GM12875 (cell line): ENCODE measurements at regions not wholly inside any gene's neighbourhood (a gene's known extent, or its start where the extent isn't known, plus 50 kb on each side); places are given as distances from the start of the nearest gene placed in this dataset.
A peak's percentile ranks its signal among the peaks of the same experiment; 100 is the strongest.
"Not testable (repeated sequence)": the region's sequence is repeated elsewhere in the genome, so short reads cannot be mapped to it uniquely, and the experiment has no call there.

Source experiments
- H3K4me3 ChIP-seq: one replicate; pipeline ENCODE4 v1.5.1; 2011; ENCODE audit warnings: low read depth, low read length, control low read depth
- CTCF ChIP-seq: IDR thresholded peaks from 2 replicates; pipeline ENCODE4 v1.5.1; 2011; ENCODE audit warnings: low read depth, mild to moderate bottlenecking, control low read depth, inconsistent platforms, low read length, moderate library complexity, borderline replicate concordance; ENCODE audit not compliant: insufficient read depth

DNA sequence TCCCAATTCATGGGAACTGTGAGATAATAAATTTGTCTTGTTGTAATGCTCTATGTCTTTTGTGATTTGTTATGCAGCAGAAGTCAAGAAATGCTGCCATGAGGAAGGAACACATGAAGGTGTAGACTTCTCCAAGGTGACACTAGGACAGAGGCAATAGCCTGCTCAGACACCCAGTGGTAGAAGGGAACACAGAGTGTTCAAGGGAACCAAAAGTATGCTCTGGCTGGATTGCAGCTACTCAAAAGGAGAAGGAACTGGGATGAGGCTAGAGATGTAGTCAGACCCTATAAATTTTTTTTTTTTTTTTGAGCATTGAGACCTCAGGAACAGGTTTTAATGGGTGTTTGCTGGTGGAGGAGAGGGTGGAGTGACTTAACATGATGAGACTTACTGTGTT, 232.5 kb downstream of the PARP8 start:
- no peak for TF ChIP-seq CTCF
- no peak overlapping the region for H3K4me3 ChIP-seq

GRCh38 chr5:50900952-50901510, 234.6 kb downstream of the PARP8 start:
- TF ChIP-seq CTCF = no peak
- H3K4me3 ChIP-seq = no peak overlapping the region

DNA sequence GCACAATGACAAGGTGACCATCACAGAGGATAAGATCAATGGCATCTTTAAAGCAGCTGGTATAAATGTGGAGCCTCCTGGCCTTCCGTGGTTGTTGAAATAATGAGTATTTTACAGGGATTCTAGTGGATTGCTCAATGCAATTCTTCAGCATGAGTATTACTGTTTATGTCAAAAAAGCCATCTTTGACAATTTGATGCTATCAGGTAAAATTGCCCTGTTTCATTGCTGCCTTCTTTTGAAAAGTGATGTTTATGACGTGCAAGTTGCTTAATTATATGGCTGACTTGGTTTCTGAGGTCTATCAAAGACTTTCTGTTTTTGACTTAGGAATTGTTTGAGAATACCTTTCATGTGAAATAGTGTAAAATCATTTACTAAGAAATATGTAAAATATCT, 237.2 kb downstream of the PARP8 start:
- no peak for TF ChIP-seq CTCF

GRCh38 chr5:50905996-50906570, 239.6 kb downstream of the PARP8 start:
- no peak for TF ChIP-seq CTCF
- no peak overlapping the region for H3K4me3 ChIP-seq

More for the DNA sequence above, 237.2 kb downstream of the PARP8 start:
- no peak overlapping the region for H3K4me3 ChIP-seq

GRCh38 chr5:50920160-50920559, 253.7 kb downstream of the PARP8 start:
- not testable (repeated sequence) for H3K4me3 ChIP-seq

GRCh38 chr5:50921366-50922133, 255.1 kb downstream of the PARP8 start:
- no peak overlapping the region for H3K4me3 ChIP-seq
- no peak for TF ChIP-seq CTCF

DNA sequence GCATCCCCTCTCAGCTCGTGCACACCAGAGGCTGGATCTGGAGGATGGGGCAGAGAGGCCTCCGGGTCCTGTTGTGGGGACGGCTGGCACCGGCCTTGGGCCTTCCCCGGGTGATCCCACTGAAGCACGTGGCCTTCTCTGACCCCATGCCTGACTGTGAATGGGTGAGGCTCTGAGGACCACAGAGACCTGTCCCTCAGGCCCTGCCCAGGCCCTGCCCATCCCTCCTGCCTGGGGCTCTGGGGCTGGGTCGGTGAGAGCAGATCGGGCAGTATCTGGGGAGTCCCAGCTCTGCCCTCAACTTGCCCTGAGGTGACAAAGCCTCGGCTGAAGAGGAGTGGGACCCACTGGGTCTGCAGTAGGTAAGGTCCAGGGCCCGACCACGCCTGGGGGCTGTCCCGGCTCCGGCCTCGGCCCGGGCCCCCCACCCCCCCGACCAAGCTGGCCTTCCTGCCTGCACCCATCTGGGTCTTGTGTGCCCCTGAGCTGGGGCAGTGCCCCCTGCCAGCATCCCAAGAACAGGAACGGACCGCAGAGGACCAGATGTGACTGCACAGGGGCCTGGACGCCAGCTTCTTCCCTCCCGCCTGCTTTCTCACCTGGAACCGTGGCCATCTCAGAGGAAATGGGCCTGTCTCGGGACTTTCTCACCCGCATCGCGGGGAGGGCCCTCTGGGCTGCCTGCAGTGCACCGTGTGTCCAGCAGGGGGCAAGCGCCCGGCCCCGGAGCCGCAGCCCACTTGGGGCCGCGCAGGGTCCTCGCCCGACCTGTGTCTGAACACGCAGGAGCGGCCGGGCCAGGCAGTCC, 255.9 kb downstream of the PARP8 start:
- H3K4me3 ChIP-seq = not testable (repeated sequence)
- peak; percentile 64 for TF ChIP-seq CTCF
